SK-N-SH (cell line): ENCODE measurements at regions not wholly inside any gene's neighbourhood (a gene's known extent, or its start where the extent isn't known, plus 50 kb on each side); places are given as distances from the start of the nearest gene placed in this dataset.

Source experiments
- CTCF ChIA-PET: fragments of 300-600, 350-600 bp; formaldehyde crosslinking; extraction: SDS; loops from one replicate; lab custom pipeline; 2021; lab: Yijun Ruan, JAX
- POLR2A ChIA-PET: fragments of 350-600 bp; sonication (Branson Sonifier 250); formaldehyde crosslinking; extraction: SDS; loops from one replicate; lab custom pipeline; 2020; ENCODE audit warnings: antibody characterized with exemption, inconsistent platforms; lab: Yijun Ruan, JAX
- DNase-seq: peaks from one replicate; pipeline ENCODE4 v3.0.0; 2012
- H2AFZ ChIP-seq: fragments of 200-600 bp; sonication (generic); 2 replicates; pipeline ENCODE4 v1.8.1; 2016; ENCODE audit warnings: antibody characterized with exemption, mild to moderate bottlenecking, low read depth
- H3F3A ChIP-seq: fragments of 200-600 bp; sonication (generic); replicated peaks from 2 replicates; pipeline ENCODE3; 2016; ENCODE audit warnings: antibody characterized with exemption, mild to moderate bottlenecking; ENCODE audit not compliant: insufficient read depth
- H3K27ac ChIP-seq, 2 experiments: fragments of 200-500 bp in 1 of 2; fragments of 200-600 bp in 1 of 2; sonication (Bioruptor generic) in 1 of 2; sonication (generic), shearing (Covaris generic) in 1 of 2; 2 replicates each; pipeline versions ENCODE4 v1.5.1 to v1.6.1; 2014 to 2016; ENCODE audit warnings: low read depth in 2 of 2, inconsistent platforms in 1 of 2, low read length in 1 of 2, mild to moderate bottlenecking in 1 of 2, mixed read lengths in 1 of 2
- H3K27me3 ChIP-seq: fragments of 200-600 bp; sonication (generic), shearing (Covaris generic); 2 replicates; pipeline ENCODE4 v1.6.1; 2016; ENCODE audit warnings: mixed run types; ENCODE audit not compliant: insufficient read depth
- H3K36me3 ChIP-seq, 2 experiments: fragments of 200-500 bp in 1 of 2; fragments of 200-600 bp in 1 of 2; sonication (Bioruptor generic) in 1 of 2; sonication (generic) in 1 of 2; replicated peaks in 1 of 2; 2 replicates each; pipeline versions ENCODE3 to v1.5.1; 2014 to 2016; ENCODE audit warnings: low read length in 1 of 2, mild to moderate bottlenecking in 1 of 2; ENCODE audit not compliant: insufficient read depth in 2 of 2, control insufficient read depth in 1 of 2
- H3K4me1 ChIP-seq, 2 experiments: fragments of 200-500 bp in 1 of 2; fragments of 200-600 bp in 1 of 2; sonication (Bioruptor generic) in 1 of 2; sonication (generic), shearing (Covaris generic) in 1 of 2; 2 replicates each; pipeline versions ENCODE4 v1.5.1 to v1.6.1; 2014 to 2016; ENCODE audit warnings: low read depth in 1 of 2, low read length in 1 of 2, mixed run types in 1 of 2; ENCODE audit not compliant: insufficient read depth in 2 of 2, control insufficient read depth in 1 of 2
- H3K4me2 ChIP-seq: fragments of 200-600 bp; sonication (generic), shearing (Covaris generic); 2 replicates; pipeline ENCODE4 v1.6.1; 2017; ENCODE audit warnings: mixed run types
- H3K4me3 ChIP-seq, 2 experiments: fragments of 200-500 bp in 1 of 2; fragments of 200-600 bp in 1 of 2; sonication (Bioruptor generic) in 1 of 2; sonication (generic), shearing (Covaris generic) in 1 of 2; 2 replicates each; pipeline versions ENCODE4 v1.5.1 to v1.8.1; 2014 to 2016; ENCODE audit warnings: low read depth in 2 of 2, inconsistent platforms in 1 of 2, low read length in 1 of 2, mild to moderate bottlenecking in 1 of 2, mixed read lengths in 1 of 2, moderate library complexity in 1 of 2
- H3K79me2 ChIP-seq: fragments of 200-600 bp; sonication (generic); 2 replicates; pipeline ENCODE4 v1.8.1; 2017; ENCODE audit warnings: mild to moderate bottlenecking; ENCODE audit not compliant: insufficient read depth
- H3K9ac ChIP-seq: fragments of 200-600 bp; sonication (generic); 2 replicates; pipeline ENCODE4 v1.6.1; 2017; ENCODE audit warnings: mixed run types
- H3K9me2 ChIP-seq: fragments of 200-600 bp; sonication (generic); 2 replicates; pipeline ENCODE4 v1.6.1; 2017; ENCODE audit warnings: mixed run types
- H3K9me3 ChIP-seq: fragments of 200-600 bp; sonication (generic); 2 replicates; pipeline ENCODE4 v1.6.1; 2017; ENCODE audit warnings: mixed run types, mild to moderate bottlenecking, moderate library complexity
- H4K20me1 ChIP-seq: fragments of 200-600 bp; sonication (generic); 2 replicates; pipeline ENCODE4 v1.6.1; 2017; ENCODE audit warnings: mild to moderate bottlenecking, mixed run types; ENCODE audit not compliant: insufficient read depth
- CHD2 ChIP-seq: fragments of 150-350 bp; IDR thresholded peaks from 2 replicates; pipeline ENCODE4 v1.6.1; 2018; ENCODE audit warnings: low read length; ENCODE audit not compliant: partially characterized antibody
- ELF1 ChIP-seq: IDR thresholded peaks from 2 replicates; pipeline ENCODE4 v1.4.0; 2012
- EP300 ChIP-seq, 2 experiments: IDR thresholded peaks; 2 replicates each; pipeline versions ENCODE4 v1.4.0 to v1.6.1; 2012; ENCODE audit warnings: borderline replicate concordance in 1 of 2, low read depth in 1 of 2, low read length in 1 of 2
- FOSL2 ChIP-seq: IDR thresholded peaks from 2 replicates; pipeline ENCODE4 v1.4.0; 2012; ENCODE audit warnings: low read depth, mild to moderate bottlenecking, moderate library complexity, borderline replicate concordance
- FOXJ3 ChIP-seq: sonication (generic); formaldehyde crosslinking; IDR thresholded peaks from 2 replicates; pipeline ENCODE4 v1.5.1; 2020; ENCODE audit warnings: mild to moderate bottlenecking, missing genetic modification reagents
- FOXM1 ChIP-seq: IDR thresholded peaks from 2 replicates; pipeline ENCODE4 v1.4.0; 2012; ENCODE audit warnings: low read depth, mild to moderate bottlenecking
- GATA2 ChIP-seq: sonication (generic); formaldehyde crosslinking; IDR thresholded peaks from 2 replicates; pipeline ENCODE4 v1.5.0; 2020; ENCODE audit warnings: mild to moderate bottlenecking, missing genetic modification reagents
- MAX ChIP-seq: IDR thresholded peaks from 2 replicates; pipeline ENCODE4 v1.4.0; 2012; ENCODE audit warnings: low read depth
- MEF2A ChIP-seq: IDR thresholded peaks from 2 replicates; pipeline ENCODE4 v1.4.0; 2012; ENCODE audit warnings: low read depth, borderline replicate concordance
- PBX3 ChIP-seq: IDR thresholded peaks from 2 replicates; pipeline ENCODE4; 2012
- POLR2AphosphoS5 ChIP-seq: IDR thresholded peaks from 2 replicates; pipeline ENCODE4 v1.6.1; 2012; ENCODE audit warnings: low read depth, low read length
- RCOR1 ChIP-seq: fragments of 150-350 bp; IDR thresholded peaks from 2 replicates; pipeline ENCODE4 v1.6.1; 2017; ENCODE audit warnings: antibody characterized with exemption, low read length
- RFX5 ChIP-seq: IDR thresholded peaks from 2 replicates; pipeline ENCODE4 v1.6.1; 2012; ENCODE audit warnings: mild to moderate bottlenecking, improper control_type of control experiment, low read length
- RXRA ChIP-seq: IDR thresholded peaks from 2 replicates; pipeline ENCODE4 v1.4.0; 2012; ENCODE audit warnings: low read depth, mild to moderate bottlenecking, borderline replicate concordance
- SIN3A ChIP-seq: IDR thresholded peaks from 2 replicates; pipeline ENCODE4 v1.6.1; 2012; ENCODE audit warnings: low read depth, mild to moderate bottlenecking, low read length, moderate library complexity, borderline replicate concordance
- TCF12 ChIP-seq: IDR thresholded peaks from 2 replicates; pipeline ENCODE4 v1.4.0; 2012
- TEAD4 ChIP-seq: IDR thresholded peaks from 2 replicates; pipeline ENCODE4 v1.4.0; 2012; ENCODE audit warnings: mild to moderate bottlenecking, borderline replicate concordance; ENCODE audit not compliant: insufficient read depth
- USF1 ChIP-seq: IDR thresholded peaks from 2 replicates; pipeline ENCODE4 v1.4.0; 2012; ENCODE audit warnings: low read depth, borderline replicate concordance
- YY1 ChIP-seq: IDR thresholded peaks from 2 replicates; pipeline ENCODE4 v1.4.0; 2012; ENCODE audit warnings: low read depth, mild to moderate bottlenecking
- ZBTB33 ChIP-seq: IDR thresholded peaks from 2 replicates; pipeline ENCODE4 v1.4.0; 2012; ENCODE audit warnings: low read depth, borderline replicate concordance
- WGBS: methylation state at CpG from one replicate; pipeline ENCODE4 v1.1.6; 2017; ENCODE audit warnings: low lambda C conversion rate; 5-methylcytosine and 5-hydroxymethylcytosine counted together

- Histone ChIP-seq H3K4me1 (no peaks in the 10 kb centered on the region; a peak in 2 of 4 replicates), H3K9ac (no peak overlapping the region), H3K9me2 (no peaks in the 10 kb centered on the region), H3K36me3 (no peaks in the 10 kb centered on the region), H3K27me3 (no peaks in the 10 kb centered on the region), H2AFZ (no peak overlapping the region), H4K20me1 (no peaks in the 10 kb centered on the region), H3K4me3 (no peak overlapping the region), H3F3A (peaks cover 6% of the 10 kb centered on the region), H3K27ac (no peak overlapping the region), H3K4me2 (no peak overlapping the region), H3K9me3 (0 out of 2 replicates have a peak, but pooled peaks cover 4% of the 10 kb centered on the region), H3K79me2 (no peaks in the 10 kb centered on the region)
- POLR2A ChIA-PET: no interaction called here
- 81% methylated on average over 1 of the region's 1 CpG for WGBS
- no peak for TF ChIP-seq FOSL2
- no peak for TF ChIP-seq FOXM1
- TF ChIP-seq MEF2A: no peak
- no peak for TF ChIP-seq USF1
- no peak for TF ChIP-seq GATA2 (CRISPR knock-in tag)
- no peak for TF ChIP-seq CHD2
- TF ChIP-seq RCOR1: no peak
- TF ChIP-seq TCF12: no peak
- TF ChIP-seq EP300 (IDR thresholded peaks at IDR 0.05; ENCODE audit: borderline replicate concordance in 1 of 2, low read depth in 1 of 2, low read length in 1 of 2): no peak
- no peak for TF ChIP-seq FOXJ3 (CRISPR knock-in tag)
- no peak for TF ChIP-seq SIN3A
- TF ChIP-seq ELF1: no peak
- CTCF ChIA-PET: interaction anchor here (0.8 kb wide), 1 partner anchor 39 kb away, joined by 3 read pairs; no protein-coding TSS in a partner anchor
- no peak for DNase-seq
Measured at GRCh38 chr6:140397106-140397505, 1022.7 kb upstream of the CITED2 start.

- no peak overlapping the region for H3K4me3 ChIP-seq
- no peak overlapping the region for H3K4me2 ChIP-seq
- H3F3A ChIP-seq: no peaks in the 10 kb centered on the region
- no peaks in the 10 kb centered on the region for H3K27me3 ChIP-seq
- no peaks in the 10 kb centered on the region for H3K79me2 ChIP-seq
- no peaks in the 10 kb centered on the region for H4K20me1 ChIP-seq
- H3K27ac ChIP-seq: no peak overlapping the region
- no peak overlapping the region for H3K9ac ChIP-seq
- 0 out of 2 replicates have a peak, but pooled peaks cover 4% of the 10 kb centered on the region for H3K9me3 ChIP-seq
- no peaks in the 10 kb centered on the region for H3K36me3 ChIP-seq
- no peaks in the 10 kb centered on the region for H3K9me2 ChIP-seq
- ChIA-PET POLR2A (no interaction called here), CTCF (no interaction called here)
- WGBS: 46% methylated on average over 6 of the region's 6 CpGs
- H3K4me1 ChIP-seq: no peaks in the 10 kb centered on the region; a peak in 1 of 4 replicates
- peak overlapping the region; percentile 60; the same call in 1 of the 2 replicates for H2AFZ ChIP-seq
- DNase-seq: no peak
- TF ChIP-seq TEAD4: no peak
- no peak for TF ChIP-seq PBX3
- TF ChIP-seq RXRA: no peak
- TF ChIP-seq YY1: no peak
- TF ChIP-seq POLR2AphosphoS5: no peak
- TF ChIP-seq SIN3A: no peak
- TF ChIP-seq MAX: no peak
- TF ChIP-seq TCF12: no peak
- TF ChIP-seq USF1: no peak
- TF ChIP-seq ZBTB33: no peak
- TF ChIP-seq RFX5: no peak
- TF ChIP-seq RCOR1: no peak
- no peak for TF ChIP-seq GATA2 (CRISPR knock-in tag)
Measured at GRCh38 chr6:140393665-140394540, 1019.5 kb upstream of the CITED2 start.
